GM21786 (cell line): ENCODE measurements at regions not wholly inside any gene's neighbourhood (a gene's known extent, or its start where the extent isn't known, plus 50 kb on each side); places are given as distances from the start of the nearest gene placed in this dataset.

Experiments used
- ATAC-seq: cut with Tn5 transposase; IDR thresholded peaks from one replicate; pipeline ENCODE4 v1.9.1; 2021; ENCODE audit not compliant: unreplicated experiment

- ATAC-seq = no peak
Observed at GRCh38 chr11:116563028-116563711, 209.6 kb downstream of the BUD13 start.

DNA sequence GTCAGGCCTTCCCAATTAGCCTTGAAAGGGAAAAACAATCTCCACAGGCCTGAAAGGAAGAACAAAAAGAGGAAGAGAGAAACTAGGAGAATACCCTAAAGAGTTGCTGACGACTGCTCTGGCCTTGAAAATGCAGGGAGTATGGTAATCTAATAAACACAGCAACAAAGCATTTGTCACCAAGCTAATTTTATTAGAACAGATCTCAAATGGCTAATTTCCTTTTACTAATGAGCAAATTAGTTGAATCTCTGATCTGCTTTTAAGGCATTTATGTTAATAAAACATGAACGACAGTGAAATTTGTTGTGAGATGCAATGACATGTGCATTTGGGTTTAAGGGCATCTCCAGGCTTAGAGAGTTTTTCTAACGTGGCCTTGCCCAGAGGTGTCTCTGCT is 212.2 kb downstream of the BUD13 start:
- ATAC-seq = no peak

DNA sequence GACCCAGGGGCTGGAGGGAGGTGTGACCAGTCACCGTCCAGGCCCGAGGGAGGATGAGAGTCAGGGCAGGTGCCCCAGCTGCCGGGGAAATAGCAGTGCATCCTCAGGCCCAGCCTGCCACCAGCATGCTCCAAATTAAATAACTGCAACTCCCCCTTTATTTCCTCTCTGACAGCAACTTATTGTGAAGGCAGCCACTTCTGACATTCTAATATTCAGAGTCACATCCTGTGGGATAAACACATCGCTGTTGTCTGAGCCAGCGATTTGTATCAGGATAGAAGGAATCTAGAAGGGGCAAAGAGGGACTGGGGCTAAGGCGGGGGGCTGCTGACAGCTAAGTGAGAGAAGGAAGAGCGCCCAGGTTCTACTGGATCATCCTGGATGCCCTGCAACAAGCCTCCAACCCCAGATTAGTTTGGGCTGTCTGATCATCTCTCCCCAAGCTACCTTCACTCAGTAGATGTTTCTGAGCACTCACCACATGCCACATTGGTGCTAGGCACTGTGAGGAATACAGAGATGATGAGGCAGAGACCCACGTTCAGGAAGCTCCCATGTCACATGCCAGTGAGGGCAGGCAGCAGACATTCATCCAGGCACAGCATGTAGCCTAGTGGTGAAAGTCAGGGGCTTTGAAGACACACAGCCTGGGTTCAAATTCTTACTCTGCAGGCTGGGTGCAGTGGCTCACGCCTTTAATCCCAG is 214.1 kb downstream of the BUD13 start:
- no peak for ATAC-seq

DNA sequence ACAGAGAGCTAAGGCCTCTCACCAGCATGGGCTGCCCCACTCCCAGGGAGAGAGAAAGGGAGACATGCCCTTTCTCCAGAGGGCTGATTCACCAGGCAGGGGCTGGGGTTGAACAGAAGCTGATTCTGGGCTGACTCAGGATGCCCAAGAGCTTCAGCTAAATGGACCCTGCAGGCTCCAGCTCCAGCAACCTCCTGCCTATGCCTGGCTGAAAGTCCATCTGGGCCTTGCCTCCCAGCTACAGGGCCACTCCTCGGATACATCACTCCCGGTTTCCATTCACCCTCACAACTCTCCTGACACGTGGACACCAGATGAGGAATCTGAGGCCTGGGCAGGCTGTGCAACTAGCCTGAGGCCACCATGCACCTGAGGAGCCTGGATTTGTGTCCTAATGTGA is 215.5 kb downstream of the BUD13 start:
- ATAC-seq = no peak

- ATAC-seq = no peak
Observed at GRCh38 chr11:116556483-116556882, 216.3 kb downstream of the BUD13 start.

- no peak for ATAC-seq
Observed at GRCh38 chr11:116553482-116553881, 219.3 kb downstream of the BUD13 start.

DNA sequence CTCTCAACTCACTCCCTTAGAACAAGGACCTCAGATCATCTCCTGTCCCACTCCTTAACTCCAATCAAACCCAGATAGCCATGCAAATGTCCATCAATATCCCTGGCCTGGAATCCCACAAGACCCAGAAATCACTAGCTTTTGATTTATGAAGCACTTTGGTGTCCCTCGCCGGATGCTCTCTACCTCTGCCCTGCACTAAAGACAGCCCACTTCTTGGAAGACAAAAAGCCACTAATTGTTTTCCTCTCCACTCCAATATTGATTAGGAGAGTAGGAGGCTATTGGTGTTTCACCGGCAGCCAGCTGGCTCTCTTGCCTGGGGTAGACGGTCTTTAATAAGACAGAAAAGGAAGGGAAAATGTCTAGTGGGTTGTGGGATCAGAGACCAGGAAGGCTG is 221.2 kb downstream of the BUD13 start:
- ATAC-seq = no peak

- ATAC-seq = no peak
Observed at GRCh38 chr11:116548256-116548655, 224.5 kb downstream of the BUD13 start.

GRCh38 chr11:116547571-116547970 is 225.2 kb downstream of the BUD13 start:
- no peak for ATAC-seq

- no peak for ATAC-seq
Observed at GRCh38 chr11:116545912-116546311, 226.9 kb downstream of the BUD13 start.

- no peak for ATAC-seq
Observed at GRCh38 chr11:116544721-116545120, 228.1 kb downstream of the BUD13 start.

GRCh38 chr11:116543911-116544475 is 228.8 kb downstream of the BUD13 start:
- ATAC-seq = no peak

DNA sequence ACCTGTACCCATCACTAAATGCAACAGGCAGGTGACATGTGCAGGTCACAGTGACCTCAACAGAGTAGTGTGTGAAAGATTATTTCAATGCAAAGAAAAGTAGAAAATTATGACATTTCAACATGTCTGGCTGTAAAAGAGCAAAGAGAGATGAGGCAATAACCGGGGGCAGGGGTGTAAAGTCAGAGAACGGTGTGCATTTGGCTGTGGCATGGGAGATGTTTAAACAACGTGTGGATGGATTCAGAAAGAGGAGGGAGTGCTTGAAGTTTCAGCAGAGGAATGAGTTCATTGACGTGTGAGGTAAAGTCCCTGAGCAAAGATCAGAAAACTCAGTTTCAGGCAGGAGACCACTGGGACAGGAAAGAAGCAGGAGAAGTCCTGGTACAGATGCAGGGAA is 229.7 kb downstream of the BUD13 start:
- ATAC-seq = no peak

GRCh38 chr11:116542406-116542805 is 230.4 kb downstream of the BUD13 start:
- no peak for ATAC-seq

GRCh38 chr11:116541460-116541859 is 231.3 kb downstream of the BUD13 start:
- ATAC-seq = no peak

DNA sequence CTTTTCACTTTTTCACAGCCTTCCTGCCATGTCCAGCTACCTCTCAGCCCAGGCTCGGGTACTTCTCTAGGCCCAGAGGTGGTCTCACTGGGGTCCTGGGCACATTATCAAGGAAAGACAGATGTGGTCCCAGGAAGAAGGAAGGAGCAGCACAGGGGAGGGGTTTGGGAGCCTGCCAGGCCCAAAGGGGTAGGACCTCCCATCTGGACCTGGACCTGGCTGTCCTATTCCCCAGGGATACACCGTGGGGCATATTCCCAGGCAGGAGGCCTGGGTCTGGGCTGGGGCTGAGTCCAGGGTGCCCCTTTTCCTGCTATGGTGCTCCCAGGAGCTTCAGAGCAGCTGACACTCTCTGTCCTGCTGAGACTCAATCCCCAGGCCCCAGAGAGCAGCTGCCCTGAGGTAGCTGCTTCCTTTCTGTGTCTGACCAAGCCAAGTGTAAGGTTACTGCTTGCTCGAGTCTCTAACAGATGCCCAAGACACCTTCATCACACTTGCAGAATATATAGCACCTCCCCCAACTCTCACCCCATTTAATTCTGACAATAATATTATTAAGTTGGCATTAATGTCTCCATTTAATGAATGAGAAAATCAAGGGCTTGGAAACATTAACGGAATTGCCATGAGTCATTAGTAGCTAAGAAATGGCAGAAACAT is 232.0 kb downstream of the BUD13 start:
- ATAC-seq = no peak

DNA sequence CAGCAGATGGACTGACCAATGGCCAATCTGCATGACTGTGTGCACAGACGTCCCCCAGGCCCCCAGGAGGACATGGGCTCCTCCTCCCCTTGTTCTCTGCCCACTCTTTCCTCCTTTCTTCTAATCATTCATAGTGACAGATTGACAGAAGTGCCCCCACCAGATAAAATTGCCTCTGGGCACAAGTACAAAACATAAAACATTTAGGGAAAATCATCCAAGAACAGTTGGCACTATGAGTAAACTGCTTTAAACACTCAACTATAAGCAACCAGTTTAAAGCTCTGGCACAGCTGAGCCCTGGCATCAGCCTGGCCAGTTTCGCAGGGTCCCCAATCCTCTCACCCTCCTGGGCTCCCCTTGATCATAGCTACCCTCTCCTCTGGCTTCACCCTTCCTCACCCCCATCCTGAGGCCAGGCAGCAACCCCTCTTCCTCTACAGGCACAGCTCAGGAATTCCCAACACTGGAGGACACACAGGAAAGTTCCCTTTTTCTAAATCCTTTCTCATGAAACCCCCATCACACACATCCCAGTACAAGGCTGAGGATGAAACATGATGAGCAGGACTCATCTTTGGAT is 232.9 kb downstream of the BUD13 start:
- no peak for ATAC-seq

DNA sequence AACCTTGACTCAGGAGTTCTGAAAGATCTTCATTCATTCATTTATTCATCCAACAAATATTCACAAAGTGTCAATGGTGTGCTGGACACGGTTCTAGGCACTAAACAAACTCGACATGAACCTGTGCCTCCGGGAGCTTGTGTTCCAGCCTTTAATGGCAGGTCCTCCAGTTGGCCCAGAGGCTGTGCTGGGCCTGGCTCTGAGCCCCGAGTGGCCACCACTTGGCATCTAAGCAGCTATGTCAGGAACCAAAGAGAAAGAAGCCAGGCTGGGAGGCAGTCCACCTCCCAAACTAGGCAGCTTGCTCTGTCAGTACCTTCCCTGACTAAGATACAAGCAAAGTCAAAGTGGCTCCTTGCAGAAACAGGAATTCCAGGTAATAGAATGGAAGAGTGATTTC is 233.6 kb downstream of the BUD13 start:
- no peak for ATAC-seq

DNA sequence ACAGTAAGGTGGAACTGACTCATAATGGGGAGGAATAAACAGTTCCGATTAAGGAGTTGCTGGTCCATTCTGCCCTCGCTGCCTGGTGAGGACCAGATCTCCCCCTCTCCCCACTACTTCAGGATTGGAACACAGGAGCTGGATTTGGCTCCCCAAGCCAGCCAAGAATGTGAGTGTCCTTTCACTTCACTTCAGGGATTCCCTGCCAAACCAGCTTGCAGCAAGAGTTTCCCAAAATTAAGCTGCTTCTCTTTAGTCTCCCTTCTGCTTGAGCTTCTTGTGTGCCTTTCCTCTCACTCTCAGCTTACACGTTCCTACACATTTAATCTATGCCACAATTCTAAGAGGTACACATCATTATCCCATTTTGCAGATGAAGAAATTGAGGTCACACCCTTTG is 234.1 kb downstream of the BUD13 start:
- ATAC-seq = no peak

- no peak for ATAC-seq
Observed at GRCh38 chr11:116537709-116538108, 235.1 kb downstream of the BUD13 start.

GRCh38 chr11:116537121-116537520 is 235.7 kb downstream of the BUD13 start:
- no peak for ATAC-seq

DNA sequence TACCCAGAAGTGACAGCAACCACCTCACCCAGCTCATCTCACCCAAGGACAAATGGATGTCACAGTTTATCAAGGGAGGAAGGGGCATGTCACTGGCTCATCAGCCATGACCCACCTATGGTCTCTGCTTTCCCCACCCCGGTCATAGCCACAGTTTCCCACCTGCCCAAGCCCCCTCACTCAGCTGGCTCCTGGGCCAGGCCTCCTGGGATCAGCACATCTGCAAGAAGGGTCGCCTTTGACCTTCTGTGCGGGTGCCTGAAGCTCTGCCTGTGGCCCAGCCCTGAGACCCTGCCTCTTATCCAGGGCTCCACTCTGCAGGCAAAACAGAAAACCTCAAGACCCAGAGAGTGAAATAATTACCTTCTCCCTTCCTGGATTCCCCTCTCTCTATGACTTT is 236.4 kb downstream of the BUD13 start:
- no peak for ATAC-seq
